ENCODE measurements at regions not wholly inside any gene's neighbourhood (a gene's known extent, or its start where the extent isn't known, plus 50 kb on each side); places are given as distances from the start of the nearest gene placed in this dataset.

DNA sequence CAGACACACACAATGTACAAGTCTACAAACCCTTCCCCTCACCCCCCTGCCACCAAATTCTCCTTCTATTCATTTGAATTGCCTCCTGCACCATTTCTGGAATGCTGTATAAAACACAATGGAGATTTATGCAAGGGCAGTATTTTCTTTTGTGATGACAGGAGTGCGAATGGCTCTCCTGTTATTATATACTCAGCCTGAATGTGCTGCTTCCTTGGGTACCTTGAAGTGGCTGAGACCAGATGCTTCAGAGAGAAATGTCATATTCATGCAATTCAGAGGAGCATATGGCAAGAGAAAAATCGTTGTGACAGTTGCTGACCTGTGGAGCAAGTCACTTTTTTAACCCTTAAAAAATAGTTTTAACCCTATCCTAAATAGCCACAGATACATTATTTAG is 468.0 kb upstream of the WWC1 start:
- Histone ChIP-seq H3K9ac (ENCODE audit: low read depth, low read length) (no peak overlapping the region), H3K4me2 (ENCODE audit: low read length) (no peak overlapping the region), H3K36me3 (ENCODE audit: insufficient read depth, low read length) (no peaks in the 10 kb centered on the region), H3K4me3 (ENCODE audit: low read length) (no peak overlapping the region), H3K9me3 (replicated peaks; ENCODE audit: low read length) (no peaks in the 10 kb centered on the region), H3K4me1 (ENCODE audit: control insufficient read depth, insufficient read depth, low read length) (no peaks in the 10 kb centered on the region), H3K27me3 (ENCODE audit: control insufficient read depth, insufficient read depth, low read length) (no peaks in the 10 kb centered on the region)

DNA sequence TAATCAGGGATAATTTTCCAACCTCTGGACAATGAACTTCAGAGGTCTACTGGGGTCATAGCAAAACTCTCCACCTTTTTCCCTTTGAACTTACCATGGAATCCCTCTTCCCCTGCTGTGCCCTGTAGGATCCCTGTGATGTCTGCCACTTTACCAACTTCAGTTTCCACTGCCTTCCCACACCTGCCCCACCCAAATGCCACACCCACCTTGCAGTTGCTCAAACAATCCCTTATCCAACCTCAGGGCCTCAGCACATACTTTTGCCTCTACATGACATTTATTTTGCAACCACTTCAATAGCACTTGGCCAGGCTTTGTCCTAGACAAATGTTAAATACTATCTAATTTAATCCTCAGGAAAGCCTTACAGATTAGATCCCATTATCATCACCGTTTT is 463.7 kb upstream of the WWC1 start:
- no peaks in the 10 kb centered on the region for H3K27me3 ChIP-seq (ENCODE audit: control insufficient read depth, insufficient read depth, low read length)
- H3K9ac ChIP-seq (ENCODE audit: low read depth, low read length): no peak overlapping the region
- no peaks in the 10 kb centered on the region for H3K36me3 ChIP-seq (ENCODE audit: insufficient read depth, low read length)
- H3K4me1 ChIP-seq (ENCODE audit: control insufficient read depth, insufficient read depth, low read length): no peaks in the 10 kb centered on the region
- no peaks in the 10 kb centered on the region for H3K9me3 ChIP-seq (replicated peaks; ENCODE audit: low read length)
- no peak overlapping the region for H3K4me2 ChIP-seq (ENCODE audit: low read length)
- H3K4me3 ChIP-seq (ENCODE audit: low read length): no peak overlapping the region

DNA sequence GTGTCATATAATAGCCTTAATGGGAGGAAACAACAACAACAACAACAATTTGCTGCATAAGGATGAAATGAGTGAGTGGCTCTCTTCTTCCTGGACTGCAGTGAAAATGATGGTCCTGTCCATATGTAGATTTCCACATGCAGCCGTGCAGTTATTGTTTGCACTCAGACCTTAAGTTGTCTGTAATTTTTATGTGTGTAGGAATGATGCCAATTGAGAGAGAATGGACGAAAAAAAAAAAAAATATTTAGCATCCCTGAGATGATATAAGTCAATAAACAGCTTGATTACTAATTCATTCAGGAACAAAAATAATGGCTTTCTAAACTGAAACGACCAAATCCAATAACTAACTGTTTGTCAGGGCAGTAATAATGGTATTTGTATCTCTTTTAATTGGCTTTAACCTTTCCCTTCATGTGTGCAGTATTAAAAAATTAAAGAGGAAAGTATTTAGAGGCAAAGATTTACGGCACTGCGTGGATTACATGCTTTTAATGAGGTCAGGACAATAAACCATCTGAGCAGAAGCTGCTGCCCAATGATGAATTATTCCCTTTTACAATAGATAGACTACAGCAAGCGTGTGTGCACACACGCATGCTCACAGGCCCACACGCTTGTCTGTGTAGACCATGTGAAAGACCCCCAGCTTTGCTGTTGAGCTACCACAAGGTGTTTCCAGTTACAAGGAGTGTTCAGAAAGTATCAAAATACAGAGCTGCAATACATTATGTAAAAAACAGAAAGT is 459.5 kb upstream of the WWC1 start:
- Histone ChIP-seq H3K36me3 (ENCODE audit: insufficient read depth, low read length) (no peaks in the 10 kb centered on the region), H3K4me1 (ENCODE audit: control insufficient read depth, insufficient read depth, low read length) (no peaks in the 10 kb centered on the region), H3K4me3 (ENCODE audit: low read length) (no peak overlapping the region), H3K9ac (ENCODE audit: low read depth, low read length) (no peak overlapping the region), H3K27me3 (ENCODE audit: control insufficient read depth, insufficient read depth, low read length) (no peaks in the 10 kb centered on the region), H3K4me2 (ENCODE audit: low read length) (no peak overlapping the region), H3K9me3 (replicated peaks; ENCODE audit: low read length) (no peaks in the 10 kb centered on the region)

DNA sequence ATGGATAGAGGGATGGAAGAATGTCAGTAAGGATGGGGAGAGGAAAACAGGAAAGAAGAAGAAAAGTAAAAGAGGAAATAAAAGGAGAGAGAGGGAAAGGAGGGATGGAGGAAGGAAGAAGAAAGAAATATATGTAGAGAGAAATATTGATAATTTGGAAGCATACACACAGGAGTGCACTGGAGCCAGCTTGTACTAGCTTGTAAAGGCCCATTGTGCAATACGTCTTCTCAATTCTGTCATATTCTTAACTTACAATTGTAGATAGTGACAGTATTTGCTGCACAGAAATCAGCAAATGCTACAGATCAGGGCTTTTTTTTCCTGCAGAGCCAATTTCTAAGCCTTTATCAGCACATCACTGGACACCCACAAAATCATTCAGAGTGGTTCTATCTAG is 458.8 kb upstream of the WWC1 start:
- H3K36me3 ChIP-seq (ENCODE audit: insufficient read depth, low read length): no peaks in the 10 kb centered on the region
- no peak overlapping the region for H3K9ac ChIP-seq (ENCODE audit: low read depth, low read length)
- no peak overlapping the region for H3K4me2 ChIP-seq (ENCODE audit: low read length)
- H3K27me3 ChIP-seq (ENCODE audit: control insufficient read depth, insufficient read depth, low read length): no peaks in the 10 kb centered on the region
- no peaks in the 10 kb centered on the region for H3K4me1 ChIP-seq (ENCODE audit: control insufficient read depth, insufficient read depth, low read length)
- H3K4me3 ChIP-seq (ENCODE audit: low read length): no peak overlapping the region
- H3K9me3 ChIP-seq (replicated peaks; ENCODE audit: low read length): no peaks in the 10 kb centered on the region

DNA sequence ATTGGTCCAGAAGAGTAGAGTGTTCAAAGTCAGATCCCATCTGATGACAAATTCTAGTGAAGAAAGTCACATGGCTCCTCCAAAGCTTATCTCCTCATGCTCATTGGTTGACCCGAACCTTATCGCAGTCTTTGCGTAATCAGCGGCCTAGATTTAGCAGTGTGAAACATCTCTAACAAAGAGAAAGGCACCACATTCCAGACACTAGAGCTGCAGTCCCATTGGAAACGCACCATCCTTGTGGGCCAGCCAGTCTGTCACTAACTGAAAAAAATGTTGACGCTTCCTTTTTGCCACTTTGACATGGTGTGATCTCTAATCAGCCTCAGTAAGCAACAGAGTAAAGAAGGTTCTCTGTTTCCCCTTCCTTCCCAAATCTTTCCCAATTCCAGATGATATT is 458.0 kb upstream of the WWC1 start:
- no peak overlapping the region for H3K9ac ChIP-seq (ENCODE audit: low read depth, low read length)
- no peaks in the 10 kb centered on the region for H3K27me3 ChIP-seq (ENCODE audit: control insufficient read depth, insufficient read depth, low read length)
- no peaks in the 10 kb centered on the region for H3K36me3 ChIP-seq (ENCODE audit: insufficient read depth, low read length)
- no peaks in the 10 kb centered on the region for H3K4me1 ChIP-seq (ENCODE audit: control insufficient read depth, insufficient read depth, low read length)
- H3K4me2 ChIP-seq (ENCODE audit: low read length): no peak overlapping the region
- no peak overlapping the region for H3K4me3 ChIP-seq (ENCODE audit: low read length)
- H3K9me3 ChIP-seq (replicated peaks; ENCODE audit: low read length): no peaks in the 10 kb centered on the region

DNA sequence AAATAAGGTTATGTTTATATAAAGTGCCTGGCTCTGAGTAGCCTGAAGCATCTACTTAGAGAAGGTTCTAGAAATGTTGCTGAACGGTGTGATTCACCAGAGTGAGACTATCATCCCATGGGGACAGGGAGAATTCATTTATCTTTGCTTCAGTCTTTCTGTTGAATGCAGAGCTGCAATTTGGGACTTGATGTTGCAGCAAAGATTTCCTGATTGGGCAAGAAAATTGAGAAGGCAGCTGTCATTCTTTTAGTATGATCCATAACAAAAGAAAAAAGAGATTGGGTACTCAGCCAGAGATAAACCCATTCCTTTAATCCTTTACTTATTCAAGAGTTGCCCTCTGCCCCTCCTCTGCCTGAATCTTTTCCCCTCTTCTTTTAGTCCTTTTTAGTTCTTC is 456.3 kb upstream of the WWC1 start:
- no peak overlapping the region for H3K4me2 ChIP-seq (ENCODE audit: low read length)
- no peaks in the 10 kb centered on the region for H3K4me1 ChIP-seq (ENCODE audit: control insufficient read depth, insufficient read depth, low read length)
- H3K27me3 ChIP-seq (ENCODE audit: control insufficient read depth, insufficient read depth, low read length): no peaks in the 10 kb centered on the region
- no peak overlapping the region for H3K9ac ChIP-seq (ENCODE audit: low read depth, low read length)
- H3K4me3 ChIP-seq (ENCODE audit: low read length): no peak overlapping the region
- no peaks in the 10 kb centered on the region for H3K9me3 ChIP-seq (replicated peaks; ENCODE audit: low read length)
- H3K36me3 ChIP-seq (ENCODE audit: insufficient read depth, low read length): no peaks in the 10 kb centered on the region

DNA sequence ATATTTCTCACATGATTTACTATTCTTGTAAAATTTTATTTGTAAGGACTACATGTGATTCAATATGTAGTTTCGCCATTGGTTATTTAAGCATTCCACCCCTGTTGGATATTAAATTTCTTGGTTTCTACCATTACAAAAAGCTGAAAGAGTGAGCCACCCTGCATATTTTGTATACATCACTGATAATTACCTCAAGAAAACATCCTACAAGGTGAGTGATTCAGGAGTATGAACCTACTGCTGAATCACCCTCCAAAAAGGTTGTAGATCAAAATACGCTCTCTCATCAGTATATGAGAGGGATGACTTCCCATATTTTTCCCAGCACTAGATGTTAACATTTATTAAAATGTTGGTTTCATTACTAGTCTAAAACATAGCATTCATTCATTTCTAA is 454.3 kb upstream of the WWC1 start:
- Histone ChIP-seq H3K36me3 (ENCODE audit: insufficient read depth, low read length) (no peaks in the 10 kb centered on the region), H3K4me1 (ENCODE audit: control insufficient read depth, insufficient read depth, low read length) (no peaks in the 10 kb centered on the region), H3K27me3 (ENCODE audit: control insufficient read depth, insufficient read depth, low read length) (no peaks in the 10 kb centered on the region), H3K9ac (ENCODE audit: low read depth, low read length) (no peak overlapping the region), H3K9me3 (replicated peaks; ENCODE audit: low read length) (no peaks in the 10 kb centered on the region), H3K4me2 (ENCODE audit: low read length) (no peak overlapping the region), H3K4me3 (ENCODE audit: low read length) (no peak overlapping the region)

DNA sequence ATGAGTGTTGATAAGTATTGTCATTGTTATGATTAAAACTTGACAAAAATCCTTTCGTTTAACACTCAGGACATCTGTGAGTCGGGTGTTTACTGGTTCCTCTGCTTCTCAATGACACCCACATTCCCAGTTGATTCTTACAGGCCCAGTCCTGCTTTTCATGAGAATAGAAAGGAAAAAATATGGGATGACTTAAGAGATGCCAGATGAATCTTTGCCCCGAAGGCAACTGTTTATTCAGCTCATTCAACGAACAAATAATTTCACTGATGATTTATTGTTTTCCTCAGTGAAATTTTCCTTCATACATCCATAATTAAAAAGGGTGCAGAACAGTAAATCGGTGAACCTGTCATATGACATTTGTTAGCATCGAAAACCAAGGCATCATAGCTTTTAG is 452.4 kb upstream of the WWC1 start:
- H3K9me3 ChIP-seq (replicated peaks; ENCODE audit: low read length): no peaks in the 10 kb centered on the region
- H3K4me1 ChIP-seq (ENCODE audit: control insufficient read depth, insufficient read depth, low read length): no peaks in the 10 kb centered on the region
- H3K4me2 ChIP-seq (ENCODE audit: low read length): no peak overlapping the region
- H3K9ac ChIP-seq (ENCODE audit: low read depth, low read length): no peak overlapping the region
- no peak overlapping the region for H3K4me3 ChIP-seq (ENCODE audit: low read length)
- H3K27me3 ChIP-seq (ENCODE audit: control insufficient read depth, insufficient read depth, low read length): no peaks in the 10 kb centered on the region
- no peaks in the 10 kb centered on the region for H3K36me3 ChIP-seq (ENCODE audit: insufficient read depth, low read length)

DNA sequence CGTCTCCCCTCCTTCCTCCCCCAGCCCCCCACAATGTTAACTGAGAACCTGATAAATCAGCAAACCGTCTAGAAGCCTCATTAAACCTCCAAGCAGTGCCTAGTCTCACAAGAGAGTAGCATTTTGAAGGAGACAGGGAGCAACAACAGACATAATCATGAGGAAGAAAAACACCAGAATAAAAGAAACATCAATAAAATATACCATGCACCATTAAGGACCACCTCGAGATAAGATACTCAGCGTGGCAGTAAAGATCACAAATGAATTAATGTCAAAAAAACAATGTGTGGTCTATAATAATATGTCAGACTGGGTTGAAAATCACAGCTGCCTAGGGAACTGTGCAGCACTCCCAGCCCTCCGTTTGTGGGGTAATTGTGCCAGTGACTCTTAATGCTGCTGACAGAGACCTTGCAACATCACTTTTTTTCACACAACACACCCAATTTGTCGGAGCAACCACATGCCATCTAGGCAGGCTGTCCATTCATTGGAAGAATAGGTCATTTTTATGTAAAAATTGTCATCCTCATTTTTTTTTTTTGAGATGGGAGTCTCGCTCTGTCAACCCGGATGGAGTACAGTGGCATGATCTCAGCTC is 450.8 kb upstream of the WWC1 start:
- no peak overlapping the region for H3K9ac ChIP-seq (ENCODE audit: low read depth, low read length)
- no peak overlapping the region for H3K4me3 ChIP-seq (ENCODE audit: low read length)
- no peaks in the 10 kb centered on the region for H3K9me3 ChIP-seq (replicated peaks; ENCODE audit: low read length)
- no peak overlapping the region for H3K4me2 ChIP-seq (ENCODE audit: low read length)
- H3K27me3 ChIP-seq (ENCODE audit: control insufficient read depth, insufficient read depth, low read length): peaks cover under 1% of the 10 kb centered on the region
- H3K4me1 ChIP-seq (ENCODE audit: control insufficient read depth, insufficient read depth, low read length): no peaks in the 10 kb centered on the region
- no peaks in the 10 kb centered on the region for H3K36me3 ChIP-seq (ENCODE audit: insufficient read depth, low read length)

DNA sequence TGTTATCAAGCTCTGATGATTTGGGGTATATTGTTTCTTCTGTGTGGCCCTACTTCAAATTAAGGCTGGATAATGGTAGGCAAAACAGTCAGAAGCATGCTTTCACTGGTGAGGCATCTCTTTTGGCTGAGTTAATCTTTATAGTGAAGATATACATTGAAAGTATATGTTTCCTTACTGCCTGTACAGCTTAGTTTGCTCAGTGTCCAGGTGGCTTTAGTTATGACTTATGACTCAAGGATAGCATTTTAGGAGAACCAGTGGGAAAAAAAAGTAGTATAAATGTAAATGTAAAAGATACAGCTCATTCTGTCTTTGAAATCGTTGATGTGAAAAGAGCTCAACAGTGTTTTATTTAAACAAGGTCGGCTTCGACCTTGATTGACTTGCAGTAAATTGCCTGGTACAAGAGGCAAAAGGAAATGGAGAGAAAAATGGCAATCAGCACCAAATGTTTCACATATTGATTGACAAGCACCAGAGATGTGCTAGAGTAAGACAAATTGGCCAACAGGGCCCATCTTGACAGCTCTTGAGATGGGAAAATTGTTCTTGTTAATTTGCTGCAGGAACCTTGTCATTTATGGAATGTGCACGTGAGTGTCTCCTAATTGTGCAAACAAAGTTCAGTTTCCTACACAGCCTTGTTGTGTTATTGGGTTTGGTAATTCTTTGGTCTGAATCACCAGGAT is 447.4 kb upstream of the WWC1 start:
- Histone ChIP-seq H3K9me3 (replicated peaks; ENCODE audit: low read length) (no peaks in the 10 kb centered on the region), H3K4me2 (ENCODE audit: low read length) (no peak overlapping the region), H3K27me3 (ENCODE audit: control insufficient read depth, insufficient read depth, low read length) (peaks cover 5% of the 10 kb centered on the region), H3K9ac (ENCODE audit: low read depth, low read length) (no peak overlapping the region), H3K4me1 (ENCODE audit: control insufficient read depth, insufficient read depth, low read length) (no peaks in the 10 kb centered on the region), H3K4me3 (ENCODE audit: low read length) (no peak overlapping the region), H3K36me3 (ENCODE audit: insufficient read depth, low read length) (no peaks in the 10 kb centered on the region)

DNA sequence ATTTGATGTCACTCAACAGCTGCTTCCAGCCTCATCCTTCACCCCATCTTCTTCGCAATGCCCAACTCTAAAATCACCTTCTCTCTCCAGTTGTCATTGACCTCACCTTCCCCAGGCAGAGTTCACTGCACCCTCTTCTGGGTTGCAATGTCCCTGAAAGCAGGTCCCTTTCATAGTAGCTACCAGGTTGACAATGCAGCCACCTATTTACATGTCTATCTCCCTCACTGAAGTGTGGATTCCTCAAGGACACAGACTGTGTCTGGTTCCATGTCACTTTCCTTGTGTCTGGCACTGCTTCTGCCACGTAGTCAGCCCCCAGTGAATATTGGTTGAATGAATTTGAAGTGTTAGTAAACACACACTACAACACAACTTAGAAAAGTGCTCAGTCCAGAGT is 445.5 kb upstream of the WWC1 start:
- Histone ChIP-seq H3K27me3 (ENCODE audit: control insufficient read depth, insufficient read depth, low read length) (peaks cover 5% of the 10 kb centered on the region), H3K36me3 (ENCODE audit: insufficient read depth, low read length) (no peaks in the 10 kb centered on the region), H3K9ac (ENCODE audit: low read depth, low read length) (no peak overlapping the region), H3K9me3 (replicated peaks; ENCODE audit: low read length) (no peaks in the 10 kb centered on the region), H3K4me1 (ENCODE audit: control insufficient read depth, insufficient read depth, low read length) (no peaks in the 10 kb centered on the region), H3K4me3 (ENCODE audit: low read length) (no peak overlapping the region), H3K4me2 (ENCODE audit: low read length) (no peak overlapping the region)

DNA sequence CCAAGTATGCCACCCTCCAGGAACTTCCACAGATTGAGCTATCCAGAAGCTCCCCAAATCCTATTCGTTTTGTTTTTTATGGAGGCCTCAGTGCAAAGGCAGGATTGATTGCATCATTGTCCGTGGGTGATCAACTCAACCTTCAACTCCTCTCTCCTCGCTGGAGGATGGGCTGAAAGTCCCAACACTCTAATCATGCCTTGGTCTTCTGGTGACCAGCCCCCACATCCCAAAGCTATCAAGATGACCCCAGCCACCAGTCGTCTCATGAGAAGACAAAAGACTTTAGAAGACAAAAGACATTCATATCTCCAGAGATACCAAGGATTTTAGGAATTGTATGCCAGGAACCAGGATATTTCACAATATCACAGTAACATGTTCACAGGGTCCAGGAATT is 441.6 kb upstream of the WWC1 start:
- H3K27me3 ChIP-seq (ENCODE audit: control insufficient read depth, insufficient read depth, low read length): peaks cover 5% of the 10 kb centered on the region
- no peak overlapping the region for H3K4me2 ChIP-seq (ENCODE audit: low read length)
- H3K4me1 ChIP-seq (ENCODE audit: control insufficient read depth, insufficient read depth, low read length): no peaks in the 10 kb centered on the region
- no peak overlapping the region for H3K9ac ChIP-seq (ENCODE audit: low read depth, low read length)
- H3K36me3 ChIP-seq (ENCODE audit: insufficient read depth, low read length): no peaks in the 10 kb centered on the region
- no peak overlapping the region for H3K4me3 ChIP-seq (ENCODE audit: low read length)
- H3K9me3 ChIP-seq (replicated peaks; ENCODE audit: low read length): no peaks in the 10 kb centered on the region
